Neuronal stem cell (in vitro differentiated cells): ENCODE measurements at regions not wholly inside any gene's neighbourhood (a gene's known extent, or its start where the extent isn't known, plus 50 kb on each side); places are given as distances from the start of the nearest gene placed in this dataset.

Experiments used
- DNase-seq: peaks from one replicate; pipeline ENCODE4 v3.0.0-alpha.2; 2013; ENCODE audit warnings: low spot score
- H2AFZ ChIP-seq: one replicate; pipeline ENCODE4 v1.6.1; 2013; ENCODE audit warnings: mild to moderate bottlenecking, low read length, inconsistent platforms
- H2AK5ac ChIP-seq: 2 replicates; pipeline ENCODE4 v1.6.1; 2013; ENCODE audit warnings: low read depth, mild to moderate bottlenecking, inconsistent platforms, low read length, moderate library complexity, mixed read lengths
- H2BK120ac ChIP-seq: 2 replicates; pipeline ENCODE4 v1.6.1; 2013; ENCODE audit warnings: low read depth, mild to moderate bottlenecking, inconsistent platforms, low read length, moderate library complexity, mixed read lengths
- H2BK12ac ChIP-seq: one replicate; pipeline ENCODE4 v1.6.1; 2013; ENCODE audit warnings: low read length, inconsistent platforms
- H2BK15ac ChIP-seq: 2 replicates; pipeline ENCODE4 v1.6.1; 2013; ENCODE audit warnings: mild to moderate bottlenecking, low read length, inconsistent platforms, mixed read lengths
- H2BK5ac ChIP-seq: one replicate; pipeline ENCODE4 v1.6.1; 2013; ENCODE audit warnings: inconsistent platforms, mild to moderate bottlenecking, low read length, moderate library complexity
- H3K14ac ChIP-seq: one replicate; pipeline ENCODE4 v1.6.1; 2013; ENCODE audit warnings: low read length, inconsistent platforms
- H3K18ac ChIP-seq: 2 replicates; pipeline ENCODE4 v1.6.1; 2013; ENCODE audit warnings: low read length, inconsistent platforms
- H3K23ac ChIP-seq: 2 replicates; pipeline ENCODE4 v1.6.1; 2013; ENCODE audit warnings: low read depth, mild to moderate bottlenecking, mixed read lengths, low read length, inconsistent platforms; ENCODE audit not compliant: poor library complexity
- H3K27ac ChIP-seq: replicated peaks from 3 replicates; pipeline ENCODE4 v1.5.1; 2013; ENCODE audit warnings: low read length, inconsistent platforms
- H3K27me3 ChIP-seq, 3 experiments: 2 replicates each; pipeline ENCODE4 v1.6.1; 2013; ENCODE audit warnings: low read length in 3 of 3, mild to moderate bottlenecking in 2 of 3, inconsistent platforms in 1 of 3, low read depth in 1 of 3, mixed read lengths in 1 of 3, moderate library complexity in 1 of 3; ENCODE audit not compliant: control insufficient read depth in 3 of 3, insufficient read depth in 3 of 3
- H3K36me3 ChIP-seq, 2 donors: replicated peaks in 1 of 2; 2 replicates each; pipeline ENCODE4 v1.6.1; 2013; ENCODE audit warnings: low read length in 2 of 2; ENCODE audit not compliant: control insufficient read depth in 2 of 2, insufficient read depth in 2 of 2
- H3K4ac ChIP-seq: 2 replicates; pipeline ENCODE4 v1.6.1; 2013; ENCODE audit warnings: inconsistent platforms, mild to moderate bottlenecking, low read length, moderate library complexity
- H3K4me1 ChIP-seq, 2 donors: 1 replicate in 1 of 2; 2 replicates in 1 of 2; pipeline ENCODE4 v1.6.1; 2013; ENCODE audit warnings: low read length in 2 of 2, low read depth in 1 of 2; ENCODE audit not compliant: control insufficient read depth in 2 of 2, insufficient read depth in 1 of 2
- H3K4me2 ChIP-seq: one replicate; pipeline ENCODE4 v1.6.1; 2013; ENCODE audit warnings: mild to moderate bottlenecking, low read length, inconsistent platforms; ENCODE audit not compliant: insufficient read depth, poor library complexity, severe bottlenecking
- H3K4me3 ChIP-seq, 2 donors: 2 replicates each; pipeline ENCODE4 v1.5.1; 2013; ENCODE audit warnings: low read length in 2 of 2, mild to moderate bottlenecking in 2 of 2, inconsistent platforms in 1 of 2, moderate library complexity in 1 of 2
- H3K79me1 ChIP-seq: one replicate; pipeline ENCODE4 v1.6.1; 2013; ENCODE audit warnings: low read depth, mild to moderate bottlenecking, inconsistent platforms, low read length, moderate library complexity
- H3K9ac ChIP-seq: one replicate; pipeline ENCODE4 v1.6.1; 2013; ENCODE audit warnings: mild to moderate bottlenecking, low read depth, low read length, inconsistent platforms; ENCODE audit not compliant: poor library complexity
- H3K9me3 ChIP-seq, 2 donors: replicated peaks in 1 of 2; 2 replicates each; pipeline versions ENCODE3 to v1.6.1; 2013; ENCODE audit warnings: low read length in 2 of 2, mild to moderate bottlenecking in 2 of 2, inconsistent platforms in 1 of 2, low read depth in 1 of 2, mixed read lengths in 1 of 2, moderate library complexity in 1 of 2; ENCODE audit not compliant: control insufficient read depth in 2 of 2, insufficient read depth in 1 of 2
- H4K8ac ChIP-seq: one replicate; pipeline ENCODE4 v1.6.1; 2013; ENCODE audit warnings: low read depth, mild to moderate bottlenecking, inconsistent platforms, low read length, moderate library complexity
- H4K91ac ChIP-seq: one replicate; pipeline ENCODE4 v1.6.1; 2013; ENCODE audit warnings: low read length, low read depth, mild to moderate bottlenecking, inconsistent platforms; ENCODE audit not compliant: poor library complexity
- WGBS, 2 donors: extraction: QIAGEN DNeasy Blood & Tissue Kit; methylation state at CpG; one replicate each; pipeline ENCODE4 v1.1.7; 2013; ENCODE audit warnings: missing lambda C conversion rate in 2 of 2, mixed read lengths in 1 of 2; ENCODE audit not compliant: insufficient read length in 2 of 2, insufficient replicate concordance in 1 of 2; ENCODE audit errors: extremely low coverage in 2 of 2; 5-methylcytosine and 5-hydroxymethylcytosine counted together

DNA sequence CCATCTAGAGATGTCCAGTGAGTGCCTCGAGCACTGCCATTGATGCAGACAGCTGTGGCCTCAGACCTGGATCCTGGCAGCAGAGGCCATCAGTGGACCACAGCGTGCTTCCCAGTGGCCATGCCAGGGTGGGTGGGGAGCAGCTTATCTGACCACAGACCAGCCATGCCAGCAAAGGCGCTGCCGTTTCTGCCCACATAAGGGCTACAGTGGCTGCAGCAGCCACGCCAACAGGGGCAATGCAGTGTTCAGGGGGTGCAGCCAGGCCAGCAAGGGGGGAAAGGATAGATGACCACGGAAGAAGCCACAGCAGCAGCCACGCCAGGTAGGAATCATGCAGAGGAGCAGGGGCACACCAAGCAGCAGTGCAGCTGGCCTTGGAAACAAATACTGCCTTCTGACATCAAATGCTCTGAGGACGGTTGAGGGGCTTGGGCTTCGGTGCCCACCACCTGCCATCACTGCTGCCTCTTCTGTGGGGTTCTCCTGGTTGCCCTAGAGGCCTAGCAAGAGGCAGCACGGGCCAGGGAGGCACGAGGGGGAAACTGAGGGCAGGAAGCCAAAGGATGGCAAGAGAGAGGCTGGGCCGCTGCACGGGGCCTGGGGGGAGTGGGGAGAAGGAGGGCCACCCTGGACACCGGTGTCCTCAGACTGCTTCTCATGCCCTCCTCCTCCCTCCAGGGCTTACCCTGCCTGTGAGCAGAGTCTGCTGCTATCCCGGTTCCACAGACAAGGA lies 94.7 kb upstream of the RUNX3 start:
- H3K4me3 ChIP-seq, result no peak overlapping the region
- H4K8ac ChIP-seq, result no peak overlapping the region
- H3K79me1 ChIP-seq, result no peaks in the 10 kb centered on the region
- H3K36me3 ChIP-seq, result no peaks in the 10 kb centered on the region
- no peak overlapping the region for H2AFZ ChIP-seq
- no peak overlapping the region for H3K4me2 ChIP-seq
- no peak overlapping the region for H3K9ac ChIP-seq
- no peaks in the 10 kb centered on the region for H3K9me3 ChIP-seq
- no peak overlapping the region for H3K27ac ChIP-seq
- peak overlapping the region; percentile 62 for H2BK5ac ChIP-seq
- peak overlapping the region; percentile 55 for H2BK15ac ChIP-seq
- no peak for DNase-seq
- H3K4ac ChIP-seq, result no peak overlapping the region
- H3K23ac ChIP-seq, result peak overlapping the region; percentile 26
- H3K18ac ChIP-seq, result peak overlapping the region; percentile 87
- peak overlapping the region; percentile 14 for H2BK120ac ChIP-seq
- peak overlapping the region; percentile 58 for H4K91ac ChIP-seq
- H2BK12ac ChIP-seq, result peak overlapping the region; percentile 84
- peak overlapping the region; percentile 1 for H2AK5ac ChIP-seq
- peaks cover 0 to 7% (median 0%) of the 10 kb centered on the region in 3 experiments for H3K27me3 ChIP-seq
- no CpG with 5 or more reads among the region's 15 CpGs for WGBS, 2 donors
- peaks cover 2 to 11% of the 10 kb centered on the region in 2 donors for H3K4me1 ChIP-seq
- H3K14ac ChIP-seq, result no peak overlapping the region

DNA sequence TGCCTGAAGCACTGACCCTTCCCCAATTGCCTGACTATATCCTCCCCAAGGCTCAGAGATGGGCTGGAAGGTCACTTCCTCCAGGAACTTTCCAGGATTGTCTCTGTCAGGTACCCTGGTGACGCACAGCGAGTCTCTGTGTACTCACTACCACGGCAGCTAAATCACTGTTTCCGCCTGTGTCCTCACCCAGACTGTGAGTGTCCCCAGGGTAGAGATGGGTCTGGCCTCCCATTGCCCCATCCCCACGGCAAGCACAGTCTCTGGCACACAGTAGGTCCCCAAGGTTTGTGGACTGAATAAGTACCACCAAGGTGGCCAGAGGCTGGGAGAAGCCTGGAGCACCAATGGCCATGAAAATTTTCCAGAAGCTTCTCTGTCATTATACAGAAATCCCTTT lies 93.8 kb upstream of the RUNX3 start:
- WGBS, 2 donors, result no CpG with 5 or more reads among the region's 5 CpGs
- Histone ChIP-seq H3K9ac (no peak overlapping the region), H2BK5ac (peak overlapping the region; percentile 62), H3K79me1 (no peaks in the 10 kb centered on the region), H2BK120ac (no peak overlapping the region), H3K4ac (no peak overlapping the region), H3K14ac (no peak overlapping the region), H3K4me2 (no peak overlapping the region), H3K4me3 (no peak overlapping the region), H3K4me1 (peaks cover 2 to 13% of the 10 kb centered on the region in 2 donors), H3K23ac (no peak overlapping the region), H3K36me3 (no peaks in the 10 kb centered on the region), H3K9me3 (no peaks in the 10 kb centered on the region), H3K18ac (peak overlapping the region; percentile 60), H3K27me3 (peaks cover 0 to under 1% (median 0%) of the 10 kb centered on the region in 3 experiments), H4K8ac (no peak overlapping the region), H2BK12ac (peak overlapping the region; percentile 23), H2BK15ac (no peak overlapping the region), H4K91ac (no peak overlapping the region), H2AFZ (no peak overlapping the region), H3K27ac (no peak overlapping the region), H2AK5ac (peak overlapping the region; percentile 56)
- DNase-seq, result no peak

DNA sequence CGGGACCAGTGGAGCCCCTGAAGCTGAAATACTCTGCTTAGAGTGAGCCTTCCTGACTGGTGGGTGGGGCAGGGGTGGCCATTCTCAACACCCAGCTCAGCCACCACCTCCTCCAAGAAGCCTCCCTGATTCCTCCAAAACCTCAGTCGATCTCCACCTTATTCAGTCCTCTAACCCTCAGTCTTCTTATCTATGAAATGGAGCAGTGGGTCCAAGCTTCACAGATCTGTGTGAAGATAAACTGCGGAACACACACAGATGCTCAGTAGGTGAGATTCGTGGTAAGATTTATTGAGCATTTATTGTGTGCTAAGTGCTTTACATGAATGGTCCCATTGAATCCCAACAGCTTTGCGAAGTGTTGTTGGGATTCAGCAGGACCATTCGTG lies 93.1 kb upstream of the RUNX3 start:
- no peak overlapping the region for H3K18ac ChIP-seq
- no peaks in the 10 kb centered on the region for H3K36me3 ChIP-seq
- no peak overlapping the region for H2BK120ac ChIP-seq
- no CpG with 5 or more reads among the region's 6 CpGs for WGBS, 2 donors
- H3K27me3 ChIP-seq, result no peaks in the 10 kb centered on the region
- peaks cover 2 to 13% of the 10 kb centered on the region in 2 donors for H3K4me1 ChIP-seq
- H3K9me3 ChIP-seq, result no peaks in the 10 kb centered on the region
- H2BK12ac ChIP-seq, result no peak overlapping the region
- no peak overlapping the region for H2BK15ac ChIP-seq
- H4K91ac ChIP-seq, result no peak overlapping the region
- H3K14ac ChIP-seq, result no peak overlapping the region
- H3K4ac ChIP-seq, result no peak overlapping the region
- no peak overlapping the region for H2AK5ac ChIP-seq
- H3K27ac ChIP-seq, result peak overlapping the region; percentile 79
- H3K9ac ChIP-seq, result no peak overlapping the region
- H2BK5ac ChIP-seq, result no peak overlapping the region
- H4K8ac ChIP-seq, result no peak overlapping the region
- no peak for DNase-seq
- no peak overlapping the region for H3K4me3 ChIP-seq
- no peak overlapping the region for H3K23ac ChIP-seq
- no peaks in the 10 kb centered on the region for H3K79me1 ChIP-seq
- no peak overlapping the region for H3K4me2 ChIP-seq
- H2AFZ ChIP-seq, result peak overlapping the region; percentile 45

DNA sequence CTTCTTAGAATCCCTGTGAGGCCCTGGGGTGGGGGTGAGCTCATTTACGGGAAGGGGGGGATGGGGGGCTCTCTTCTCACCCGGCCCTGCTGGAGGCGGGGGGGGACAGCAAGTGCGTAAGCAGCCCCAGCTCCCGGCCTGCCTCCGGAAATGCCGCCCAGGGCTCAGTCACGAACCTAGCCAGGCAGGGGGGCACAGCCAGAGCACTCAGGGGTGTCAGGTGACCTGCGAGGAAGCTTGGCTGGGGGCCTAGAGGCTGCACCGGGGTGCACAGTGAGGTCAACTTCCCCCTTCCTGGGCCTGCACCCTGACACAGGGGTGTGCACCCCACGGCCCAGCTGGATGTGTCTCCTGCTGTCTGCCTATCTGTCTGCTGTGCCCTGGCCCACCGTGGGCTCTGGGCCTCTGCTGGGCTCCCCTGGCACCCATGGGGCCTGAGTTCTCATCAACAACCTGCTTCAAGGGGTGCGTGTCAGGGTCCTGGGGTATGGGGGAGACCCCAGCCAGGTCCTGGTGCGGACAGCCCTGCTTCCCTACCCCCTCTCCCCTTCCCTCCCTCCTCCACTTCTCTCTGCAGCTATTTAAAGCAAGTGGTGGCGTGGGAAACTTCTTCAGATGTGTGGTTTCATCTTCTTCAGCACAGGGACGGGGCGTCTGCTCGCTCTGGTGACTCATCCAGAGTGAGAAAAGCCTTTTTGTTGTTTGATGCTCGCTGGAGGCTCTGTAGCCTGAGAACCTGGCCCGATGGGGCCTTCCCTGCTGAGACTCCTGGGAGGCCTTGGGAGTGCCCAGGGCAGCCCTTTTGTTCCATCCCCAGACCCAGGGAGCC lies 92.5 kb upstream of the RUNX3 start:
- Histone ChIP-seq H3K9me3 (no peaks in the 10 kb centered on the region), H3K9ac (peak overlapping the region; percentile 56), H2AK5ac (peak overlapping the region; percentile 100), H3K79me1 (no peaks in the 10 kb centered on the region), H4K91ac (no peak overlapping the region), H3K4me2 (peak overlapping the region; percentile 26), H3K23ac (peak overlapping the region; percentile 16), H2BK120ac (peak overlapping the region; percentile 90), H2BK15ac (peak overlapping the region; percentile 95), H4K8ac (no peak overlapping the region), H3K14ac (peak overlapping the region; percentile 17), H3K4me3 (peak overlapping the region in 1 of 2 donors; percentile 26), H2BK12ac (peak overlapping the region; percentile 76), H2BK5ac (peak overlapping the region; percentile 84), H3K27ac (peak overlapping the region; percentile 79), H3K36me3 (no peaks in the 10 kb centered on the region), H3K4me1 (peaks cover 2 to 19% of the 10 kb centered on the region in 2 donors), H3K27me3 (no peaks in the 10 kb centered on the region), H3K4ac (no peak overlapping the region), H3K18ac (peak overlapping the region; percentile 97), H2AFZ (peak overlapping the region; percentile 45)
- DNase-seq, result no peak
- no CpG with 5 or more reads among the region's 20 CpGs for WGBS, 2 donors
